ENCODE measurements at regions not wholly inside any gene's neighbourhood (a gene's known extent, or its start where the extent isn't known, plus 50 kb on each side); places are given as distances from the start of the nearest gene placed in this dataset.

DNA sequence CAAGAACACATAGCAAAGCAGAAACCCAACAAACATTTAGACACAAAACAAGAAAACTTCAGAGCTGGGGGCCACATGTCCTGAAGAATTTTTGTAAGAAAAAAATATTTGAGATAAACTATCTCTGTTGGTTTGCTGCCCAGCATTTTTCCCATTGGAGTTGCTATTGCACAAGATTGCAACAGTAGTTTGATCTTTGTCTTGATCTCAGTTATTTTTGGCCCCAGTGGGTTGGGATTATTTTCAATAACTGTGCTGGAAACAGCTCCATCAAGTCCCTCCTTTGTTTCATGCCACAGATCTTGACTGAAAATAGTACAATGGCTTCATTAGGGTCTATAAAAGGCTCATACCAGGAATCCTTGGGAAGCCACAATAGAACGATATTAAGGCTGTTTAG lies 103.8 kb upstream of the RAI2 start:
- TF ChIP-seq JUN (IDR thresholded peaks at IDR 0.05; ENCODE audit: borderline replicate concordance, insufficient read depth, insufficient read length, low read depth) (no peak), MYC (IDR thresholded peaks at IDR 0.05; ENCODE audit: low read depth, low read length) (no peak), EZH2 (IDR thresholded peaks at IDR 0.05; ENCODE audit: borderline replicate concordance, low read depth, low read length, severe bottlenecking) (no peak), POLR2AphosphoS5 (IDR thresholded peaks at IDR 0.05; ENCODE audit: insufficient read depth, low read depth, low read length) (no peak), FOS (IDR thresholded peaks at IDR 0.05; ENCODE audit: borderline replicate concordance, insufficient read depth, low read length) (no peak), POLR2A (IDR thresholded peaks at IDR 0.05; ENCODE audit: low read depth, low read length) (no peak), GATA2 (IDR thresholded peaks at IDR 0.05; ENCODE audit: insufficient read depth, insufficient read length, low read depth, low read length) (no peak)
- TF ChIP-seq, protein P1, sequence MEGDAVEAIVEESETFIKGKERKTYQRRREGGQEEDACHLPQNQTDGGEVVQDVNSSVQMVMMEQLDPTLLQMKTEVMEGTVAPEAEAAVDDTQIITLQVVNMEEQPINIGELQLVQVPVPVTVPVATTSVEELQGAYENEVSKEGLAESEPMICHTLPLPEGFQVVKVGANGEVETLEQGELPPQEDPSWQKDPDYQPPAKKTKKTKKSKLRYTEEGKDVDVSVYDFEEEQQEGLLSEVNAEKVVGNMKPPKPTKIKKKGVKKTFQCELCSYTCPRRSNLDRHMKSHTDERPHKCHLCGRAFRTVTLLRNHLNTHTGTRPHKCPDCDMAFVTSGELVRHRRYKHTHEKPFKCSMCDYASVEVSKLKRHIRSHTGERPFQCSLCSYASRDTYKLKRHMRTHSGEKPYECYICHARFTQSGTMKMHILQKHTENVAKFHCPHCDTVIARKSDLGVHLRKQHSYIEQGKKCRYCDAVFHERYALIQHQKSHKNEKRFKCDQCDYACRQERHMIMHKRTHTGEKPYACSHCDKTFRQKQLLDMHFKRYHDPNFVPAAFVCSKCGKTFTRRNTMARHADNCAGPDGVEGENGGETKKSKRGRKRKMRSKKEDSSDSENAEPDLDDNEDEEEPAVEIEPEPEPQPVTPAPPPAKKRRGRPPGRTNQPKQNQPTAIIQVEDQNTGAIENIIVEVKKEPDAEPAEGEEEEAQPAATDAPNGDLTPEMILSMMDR (IDR thresholded peaks at IDR 0.05; ENCODE audit: extremely low read depth in 1 of 2, insufficient read depth in 1 of 2, low read depth in 1 of 2, low read length in 2 of 2) = no peak
- TF ChIP-seq, protein P2, sequence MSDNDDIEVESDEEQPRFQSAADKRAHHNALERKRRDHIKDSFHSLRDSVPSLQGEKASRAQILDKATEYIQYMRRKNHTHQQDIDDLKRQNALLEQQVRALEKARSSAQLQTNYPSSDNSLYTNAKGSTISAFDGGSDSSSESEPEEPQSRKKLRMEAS (IDR thresholded peaks at IDR 0.05; ENCODE audit: insufficient read depth, insufficient read length) = no peak

Measured in endothelial cell of umbilical vein (primary cell).